ENCODE measurements at regions not wholly inside any gene's neighbourhood (a gene's known extent, or its start where the extent isn't known, plus 50 kb on each side); places are given as distances from the start of the nearest gene placed in this dataset.

- no peaks in the 10 kb centered on the region for H3K36me3 Mint-ChIP-seq (ENCODE audit: low read depth)
- H3K4me3 Mint-ChIP-seq: no peak overlapping the region
- H3K9me3 Mint-ChIP-seq: peaks cover 4% of the 10 kb centered on the region
- no peak for DNase-seq (ENCODE audit: low read depth, low spot score)
- no peaks in the 10 kb centered on the region for H3K4me1 Mint-ChIP-seq
- no peaks in the 10 kb centered on the region for H3K27me3 Mint-ChIP-seq (ENCODE audit: low read depth)
- TF ChIP-seq, protein P1, sequence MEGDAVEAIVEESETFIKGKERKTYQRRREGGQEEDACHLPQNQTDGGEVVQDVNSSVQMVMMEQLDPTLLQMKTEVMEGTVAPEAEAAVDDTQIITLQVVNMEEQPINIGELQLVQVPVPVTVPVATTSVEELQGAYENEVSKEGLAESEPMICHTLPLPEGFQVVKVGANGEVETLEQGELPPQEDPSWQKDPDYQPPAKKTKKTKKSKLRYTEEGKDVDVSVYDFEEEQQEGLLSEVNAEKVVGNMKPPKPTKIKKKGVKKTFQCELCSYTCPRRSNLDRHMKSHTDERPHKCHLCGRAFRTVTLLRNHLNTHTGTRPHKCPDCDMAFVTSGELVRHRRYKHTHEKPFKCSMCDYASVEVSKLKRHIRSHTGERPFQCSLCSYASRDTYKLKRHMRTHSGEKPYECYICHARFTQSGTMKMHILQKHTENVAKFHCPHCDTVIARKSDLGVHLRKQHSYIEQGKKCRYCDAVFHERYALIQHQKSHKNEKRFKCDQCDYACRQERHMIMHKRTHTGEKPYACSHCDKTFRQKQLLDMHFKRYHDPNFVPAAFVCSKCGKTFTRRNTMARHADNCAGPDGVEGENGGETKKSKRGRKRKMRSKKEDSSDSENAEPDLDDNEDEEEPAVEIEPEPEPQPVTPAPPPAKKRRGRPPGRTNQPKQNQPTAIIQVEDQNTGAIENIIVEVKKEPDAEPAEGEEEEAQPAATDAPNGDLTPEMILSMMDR (conservative IDR thresholded peaks at IDR 0.05): no peak
- H3K27ac Mint-ChIP-seq (ENCODE audit: unreplicated experiment): no peak overlapping the region
Measured at GRCh38 chr14:81940651-81941050, 407.0 kb upstream of the SEL1L start.

DNA sequence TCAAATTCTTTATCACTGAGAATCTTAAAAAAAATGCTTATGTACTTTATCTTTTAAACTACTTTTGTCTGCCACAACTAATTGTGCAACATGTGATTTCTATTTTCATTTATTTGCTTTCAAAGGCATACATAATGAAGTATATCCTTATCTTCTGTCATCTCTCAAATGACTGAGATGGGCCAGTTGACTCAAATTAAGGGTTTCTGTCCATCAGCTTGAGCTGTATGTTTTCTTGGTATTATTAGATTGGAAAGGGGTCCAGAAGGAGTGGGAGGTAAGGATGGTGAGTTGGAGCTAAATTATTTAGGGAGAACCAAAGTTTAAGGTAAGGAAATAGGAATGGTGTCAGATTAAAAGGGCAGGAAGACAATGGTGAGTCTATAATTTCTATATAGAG lies 408.4 kb upstream of the SEL1L start:
- Mint-ChIP-seq H3K27ac (ENCODE audit: unreplicated experiment) (no peak overlapping the region), H3K9me3 (peaks cover 4% of the 10 kb centered on the region)

GRCh38 chr14:81946375-81946774 lies 412.7 kb upstream of the SEL1L start:
- Mint-ChIP-seq H3K36me3 (ENCODE audit: low read depth) (no peaks in the 10 kb centered on the region), H3K4me3 (no peak overlapping the region), H3K27me3 (ENCODE audit: low read depth) (no peaks in the 10 kb centered on the region), H3K27ac (ENCODE audit: unreplicated experiment) (no peak overlapping the region), H3K9me3 (no peaks in the 10 kb centered on the region), H3K4me1 (peaks cover 12% of the 10 kb centered on the region)
- DNase-seq (ENCODE audit: low read depth, low spot score): no peak
- TF ChIP-seq, protein P1 (conservative IDR thresholded peaks at IDR 0.05): no peak

More for the DNA sequence above, 408.4 kb upstream of the SEL1L start:
- no peaks in the 10 kb centered on the region for H3K27me3 Mint-ChIP-seq (ENCODE audit: low read depth)
- H3K36me3 Mint-ChIP-seq (ENCODE audit: low read depth): no peaks in the 10 kb centered on the region
- TF ChIP-seq, protein P1 (conservative IDR thresholded peaks at IDR 0.05): no peak
- H3K4me3 Mint-ChIP-seq: no peak overlapping the region
- H3K4me1 Mint-ChIP-seq: peaks cover 7% of the 10 kb centered on the region
- DNase-seq (ENCODE audit: low read depth, low spot score): no peak

GRCh38 chr14:81946834-81947798 lies 413.5 kb upstream of the SEL1L start:
- Mint-ChIP-seq H3K27ac (ENCODE audit: unreplicated experiment) (peak overlapping the region; percentile 88), H3K36me3 (ENCODE audit: low read depth) (no peaks in the 10 kb centered on the region), H3K27me3 (ENCODE audit: low read depth) (no peaks in the 10 kb centered on the region), H3K4me3 (no peak overlapping the region), H3K9me3 (no peaks in the 10 kb centered on the region), H3K4me1 (peaks cover 12% of the 10 kb centered on the region)
- no peak for DNase-seq (ENCODE audit: low read depth, low spot score)
- TF ChIP-seq, protein P1 (conservative IDR thresholded peaks at IDR 0.05): no peak

GRCh38 chr14:81952917-81953316 lies 419.3 kb upstream of the SEL1L start:
- H3K27me3 Mint-ChIP-seq (ENCODE audit: low read depth): no peaks in the 10 kb centered on the region
- DNase-seq (ENCODE audit: low read depth, low spot score): no peak
- no peak overlapping the region for H3K4me3 Mint-ChIP-seq
- TF ChIP-seq, protein P1 (conservative IDR thresholded peaks at IDR 0.05): no peak
- H3K9me3 Mint-ChIP-seq: peaks cover 3% of the 10 kb centered on the region
- no peaks in the 10 kb centered on the region for H3K4me1 Mint-ChIP-seq
- no peaks in the 10 kb centered on the region for H3K36me3 Mint-ChIP-seq (ENCODE audit: low read depth)
- H3K27ac Mint-ChIP-seq (ENCODE audit: unreplicated experiment): no peak overlapping the region
